Endodermal cell (in vitro differentiated cells): ENCODE measurements at regions not wholly inside any gene's neighbourhood (a gene's known extent, or its start where the extent isn't known, plus 50 kb on each side); places are given as distances from the start of the nearest gene placed in this dataset.

ENCODE experiments used
- DNase-seq: peaks from one replicate; pipeline ENCODE4 v3.0.0-alpha.2; 2017
- H3K27ac ChIP-seq: 2 replicates; pipeline ENCODE4 v1.5.1; 2013; ENCODE audit warnings: mild to moderate bottlenecking, low read depth, low read length, moderate library complexity
- H3K27me3 ChIP-seq: 2 replicates; pipeline ENCODE4 v1.6.1; 2013; ENCODE audit warnings: mild to moderate bottlenecking, low read length, moderate library complexity; ENCODE audit not compliant: insufficient read depth, control insufficient read depth, poor library complexity, severe bottlenecking
- H3K36me3 ChIP-seq: 2 replicates; pipeline ENCODE4 v1.7.0; 2013; ENCODE audit warnings: mild to moderate bottlenecking, low read length, moderate library complexity; ENCODE audit not compliant: control insufficient read depth, insufficient read depth
- H3K4me1 ChIP-seq: one replicate; pipeline ENCODE4 v1.7.0; 2013; ENCODE audit warnings: low read length; ENCODE audit not compliant: control insufficient read depth, insufficient read depth
- H3K4me3 ChIP-seq: 2 replicates; pipeline ENCODE4 v1.5.1; 2013; ENCODE audit warnings: mild to moderate bottlenecking, low read length, moderate library complexity
- H3K9ac ChIP-seq: 2 replicates; pipeline ENCODE4 v1.6.1; 2013; ENCODE audit warnings: mild to moderate bottlenecking, low read length, moderate library complexity; ENCODE audit not compliant: poor library complexity, severe bottlenecking; ENCODE audit errors: extremely low read depth
- H3K9me3 ChIP-seq: 2 replicates; pipeline ENCODE4 v1.6.1; 2013; ENCODE audit warnings: mild to moderate bottlenecking, low read length, moderate library complexity; ENCODE audit not compliant: control insufficient read depth
- H3K27ac Mint-ChIP-seq: 2 replicates; pipeline ENCODE4 v1.8.0; 2020; ENCODE audit warnings: mixed read lengths
- H3K27me3 Mint-ChIP-seq: 2 replicates; pipeline ENCODE4 v1.8.0; 2021; ENCODE audit warnings: mild to moderate bottlenecking, mixed read lengths; ENCODE audit not compliant: insufficient read depth
- H3K36me3 Mint-ChIP-seq: 2 replicates; pipeline ENCODE4 v1.8.0; 2020; ENCODE audit warnings: low read depth, mixed read lengths
- H3K4me1 Mint-ChIP-seq: 2 replicates; pipeline ENCODE4 v1.8.0; 2020; ENCODE audit warnings: mixed read lengths
- H3K4me3 Mint-ChIP-seq: 2 replicates; pipeline ENCODE4 v1.8.0; 2020; ENCODE audit warnings: mild to moderate bottlenecking, moderate library complexity, mixed read lengths
- H3K9me3 Mint-ChIP-seq: 2 replicates; pipeline ENCODE4 v1.8.0; 2020; ENCODE audit warnings: mild to moderate bottlenecking, mixed read lengths
- CTCF ChIP-seq: fragments of 200-600 bp; sonication (generic); conservative IDR thresholded peaks from 2 replicates; pipeline ENCODE4 v1.5.0; 2021; ENCODE audit warnings: antibody characterized with exemption, mild to moderate bottlenecking
- WGBS, 2 experiments: methylation state at CpG; one replicate each; pipeline versions ENCODE4 v1.1.5 to v1.1.7; 2013; ENCODE audit warnings: missing lambda C conversion rate in 2 of 2, mixed read lengths in 1 of 2; ENCODE audit not compliant: insufficient coverage in 1 of 2, insufficient read length in 1 of 2; 5-methylcytosine and 5-hydroxymethylcytosine counted together

- 82 to 83% methylated on average over 1 of the region's 1 CpG for WGBS, 2 experiments
- no peak for DNase-seq
- Histone ChIP-seq H3K9me3 (no peaks in the 10 kb centered on the region), H3K4me1 (peaks cover 10% of the 10 kb centered on the region), H3K27me3 (peaks cover 70% of the 10 kb centered on the region), H3K36me3 (no peaks in the 10 kb centered on the region), H3K27ac (no peak overlapping the region), H3K9ac (no peak overlapping the region), H3K4me3 (no peak overlapping the region)
- Mint-ChIP-seq H3K27ac (no peak overlapping the region), H3K36me3 (no peaks in the 10 kb centered on the region), H3K9me3 (no peaks in the 10 kb centered on the region), H3K27me3 (peaks cover 76% of the 10 kb centered on the region), H3K4me1 (peaks cover 75% of the 10 kb centered on the region), H3K4me3 (no peak overlapping the region)
- no peak for TF ChIP-seq CTCF
These were observed 174.8 kb downstream of the EMP1 start for GRCh38 chr12:13371367-13371766.

GRCh38 chr12:13369474-13370056, 173.0 kb downstream of the EMP1 start:
- peaks cover 63% of the 10 kb centered on the region for H3K4me1 Mint-ChIP-seq
- peaks cover 5% of the 10 kb centered on the region for H3K9me3 ChIP-seq
- H3K27ac ChIP-seq, result no peak overlapping the region
- H3K27me3 Mint-ChIP-seq, result peaks cover 80% of the 10 kb centered on the region
- H3K4me1 ChIP-seq, result peaks cover 10% of the 10 kb centered on the region
- DNase-seq, result peak; percentile 47
- WGBS, 2 experiments, result 78% methylated on average over 2 of the region's 2 CpGs; no CpG with 5 or more reads in 1 of the 2 experiments
- H3K4me3 Mint-ChIP-seq, result no peak overlapping the region
- H3K9ac ChIP-seq, result no peak overlapping the region
- H3K27me3 ChIP-seq, result peaks cover 72% of the 10 kb centered on the region
- peaks cover 5% of the 10 kb centered on the region for H3K9me3 Mint-ChIP-seq
- no peaks in the 10 kb centered on the region for H3K36me3 ChIP-seq
- no peak for TF ChIP-seq CTCF
- no peak overlapping the region for H3K27ac Mint-ChIP-seq
- H3K4me3 ChIP-seq, result no peak overlapping the region
- no peaks in the 10 kb centered on the region for H3K36me3 Mint-ChIP-seq

GRCh38 chr12:13368971-13369370, 172.4 kb downstream of the EMP1 start:
- no peak overlapping the region for H3K4me3 Mint-ChIP-seq
- Histone ChIP-seq H3K9ac (no peak overlapping the region), H3K4me1 (peaks cover 10% of the 10 kb centered on the region), H3K9me3 (peaks cover 8% of the 10 kb centered on the region), H3K27ac (no peak overlapping the region), H3K4me3 (no peak overlapping the region), H3K36me3 (no peaks in the 10 kb centered on the region), H3K27me3 (peaks cover 72% of the 10 kb centered on the region)
- DNase-seq, result peak; percentile 87
- peaks cover 80% of the 10 kb centered on the region for H3K27me3 Mint-ChIP-seq
- peaks cover 6% of the 10 kb centered on the region for H3K9me3 Mint-ChIP-seq
- 70 to 88% methylated on average over 1 to 2 of the region's 2 CpGs for WGBS, 2 experiments
- no peaks in the 10 kb centered on the region for H3K36me3 Mint-ChIP-seq
- TF ChIP-seq CTCF, result no peak
- H3K27ac Mint-ChIP-seq, result peak overlapping the region; percentile 52
- H3K4me1 Mint-ChIP-seq, result peaks cover 62% of the 10 kb centered on the region
